Activated T-cell treated with anti-CD3 and anti-CD28 coated beads for 4 hours (primary cell): ENCODE measurements at regions not wholly inside any gene's neighbourhood (a gene's known extent, or its start where the extent isn't known, plus 50 kb on each side); places are given as distances from the start of the nearest gene placed in this dataset.

ENCODE experiments used
- DNase-seq: peaks from one replicate; pipeline ENCODE4 v3.0.0-alpha.2; 2020

DNA sequence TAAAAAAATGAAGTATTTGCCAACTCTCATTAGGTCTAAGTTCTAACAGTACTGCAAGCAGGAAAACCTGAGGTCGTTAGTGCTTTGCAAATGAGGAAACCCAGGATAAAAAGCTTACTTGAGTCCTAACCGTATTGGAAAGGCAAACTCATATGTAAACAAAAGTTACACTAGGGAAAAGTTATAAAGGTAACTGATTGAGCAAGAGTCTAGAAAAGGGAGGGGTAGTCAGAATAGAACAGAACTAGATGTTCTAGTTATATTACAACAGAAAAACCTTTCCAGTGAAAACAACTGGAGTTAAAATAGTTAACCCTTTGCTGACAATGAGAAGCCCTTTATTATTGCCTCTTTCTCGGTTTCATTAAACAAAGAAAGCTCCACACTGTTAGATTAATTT, 66.4 kb upstream of the MAOA start:
- DNase-seq, result no peak

DNA sequence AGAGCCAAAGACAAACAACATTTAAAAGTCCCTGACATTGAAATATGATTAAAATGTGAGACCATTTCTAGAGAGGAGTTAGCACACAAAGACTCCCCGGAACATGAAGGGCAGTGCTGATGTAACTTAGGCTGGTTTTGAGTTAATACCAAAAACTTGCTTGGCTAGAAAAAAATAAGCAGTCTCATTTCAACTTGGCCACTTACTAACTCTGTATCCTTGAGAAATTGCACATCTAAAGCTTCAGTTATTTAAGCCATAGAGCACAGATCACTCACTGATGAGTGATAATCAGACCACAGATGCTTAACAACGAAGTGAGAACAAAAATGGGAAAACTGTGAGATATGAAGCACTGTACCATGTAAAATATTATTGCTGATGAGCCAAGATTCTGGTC, 65.9 kb upstream of the MAOA start:
- DNase-seq, result no peak

DNA sequence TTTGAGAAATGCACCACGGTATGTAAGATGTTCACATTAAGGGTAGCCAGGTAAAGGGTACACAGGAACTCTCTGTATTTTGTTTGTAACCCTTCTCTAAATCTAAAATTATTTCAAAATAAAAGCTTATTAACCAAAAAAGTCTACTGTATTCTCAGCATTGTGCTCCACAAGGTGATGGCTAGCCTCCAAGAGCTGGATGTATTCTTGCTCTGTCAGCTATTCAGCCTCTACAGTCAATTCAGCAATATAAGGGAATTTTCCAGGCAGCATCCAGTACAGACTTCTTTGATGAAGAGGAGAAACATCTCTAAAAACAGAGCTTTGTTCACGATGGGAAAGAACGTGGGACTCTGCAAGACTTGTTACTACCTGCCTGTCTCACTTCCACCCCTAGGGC, 63.5 kb upstream of the MAOA start:
- DNase-seq, result no peak

DNA sequence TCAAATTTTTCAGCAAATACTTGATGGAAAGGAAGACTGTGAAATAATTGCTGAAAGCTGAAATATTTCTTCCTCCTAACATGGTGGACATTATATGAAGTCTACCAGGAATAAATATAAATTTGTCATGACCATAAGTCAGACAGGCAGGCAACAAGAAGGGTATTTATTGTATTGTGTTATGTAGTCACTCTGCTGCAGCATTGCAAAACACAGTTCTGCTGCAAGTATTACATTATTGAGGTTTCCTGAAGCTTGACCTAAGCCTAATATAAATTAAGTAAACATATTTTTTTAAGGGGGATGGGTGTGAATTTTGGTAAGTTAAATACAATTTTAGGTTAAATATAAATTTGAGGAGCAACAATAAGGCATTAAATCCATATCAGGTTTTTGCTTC, 60.2 kb upstream of the MAOA start:
- DNase-seq, result no peak

DNA sequence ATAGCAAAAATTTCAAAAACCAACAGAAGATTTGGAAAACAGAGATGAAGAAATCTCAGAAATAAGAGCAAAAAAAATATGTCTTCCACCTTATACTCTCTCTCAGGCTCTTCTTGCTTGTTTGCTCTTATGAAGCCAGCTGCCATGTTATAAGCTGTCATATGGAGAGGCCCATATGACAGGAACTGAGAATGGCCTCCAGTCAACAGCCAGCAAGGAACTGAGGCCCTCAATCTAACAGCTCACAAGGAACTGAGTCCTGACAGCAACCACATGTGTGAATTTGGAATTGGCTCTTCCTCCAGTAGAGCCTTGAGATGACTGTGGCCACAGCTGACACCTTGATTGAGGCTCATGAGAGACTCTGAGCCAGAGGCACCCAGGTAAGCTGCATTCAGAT, 51.3 kb upstream of the MAOA start:
- DNase-seq, result no peak

DNA sequence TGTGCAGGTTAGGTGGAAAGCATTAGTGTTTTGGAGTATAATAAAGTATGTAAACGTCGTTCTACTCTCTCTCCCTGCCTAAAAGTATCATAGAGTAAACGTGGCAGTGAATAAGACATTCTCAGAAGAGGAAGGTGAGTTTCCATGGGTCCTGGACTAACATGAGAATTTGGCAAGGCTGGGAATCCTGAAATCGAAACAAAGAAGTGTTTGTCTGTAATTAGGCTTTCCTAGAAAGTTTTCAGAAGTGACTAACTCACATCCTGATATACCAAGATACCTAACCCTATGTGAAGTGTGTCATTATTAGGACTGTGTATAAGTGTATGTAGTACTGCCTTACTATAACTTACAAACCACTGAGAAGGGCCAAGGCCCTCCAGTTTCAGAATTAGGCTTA, 50.7 kb upstream of the MAOA start:
- DNase-seq, result no peak
